Kidney epithelial cell (primary cell): ENCODE measurements at regions not wholly inside any gene's neighbourhood (a gene's known extent, or its start where the extent isn't known, plus 50 kb on each side); places are given as distances from the start of the nearest gene placed in this dataset.

Experiments
- DNase-seq: peaks from one replicate; pipeline ENCODE4 v3.0.0-alpha.2; 2010; ENCODE audit warnings: low read depth
- H3K27me3 ChIP-seq: 2 replicates; pipeline ENCODE4 v1.6.0; 2011; ENCODE audit warnings: low read length; ENCODE audit not compliant: control insufficient read depth, insufficient read depth
- H3K36me3 ChIP-seq: 2 replicates; pipeline ENCODE4 v1.5.1; 2011; ENCODE audit warnings: low read length; ENCODE audit not compliant: control insufficient read depth, insufficient read depth
- H3K4me3 ChIP-seq: 2 replicates; pipeline ENCODE4 v1.5.1; 2011; ENCODE audit warnings: low read depth, mild to moderate bottlenecking, control low read depth, low read length
- TF ChIP-seq, protein P1 (sequence below): IDR thresholded peaks from 2 replicates; pipeline ENCODE4 v1.5.1; 2011; ENCODE audit warnings: mild to moderate bottlenecking, moderate library complexity, low read length, control low read depth, inconsistent platforms; ENCODE audit not compliant: insufficient read depth, poor library complexity, severe bottlenecking

DNA sequence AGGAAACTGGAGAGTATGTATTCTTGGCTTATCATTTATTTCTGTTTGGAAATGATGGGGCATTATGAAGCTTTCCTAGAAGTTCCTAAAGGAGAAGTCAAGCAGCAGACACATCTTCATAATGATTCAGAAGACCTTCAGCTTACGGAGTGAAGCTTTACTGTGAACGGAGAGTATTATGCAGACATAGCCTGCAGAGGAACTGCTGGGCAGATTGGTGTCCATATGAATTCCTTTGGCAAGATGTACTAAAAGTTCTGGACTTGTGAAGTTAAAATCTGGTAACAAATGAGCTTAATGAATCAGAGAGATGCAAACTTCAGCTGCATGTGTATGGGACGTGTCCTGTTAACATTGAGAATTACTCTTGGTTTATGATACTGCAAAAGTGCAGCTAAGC, 60.1 kb downstream of the NABP1 start:
- no peak overlapping the region for H3K4me3 ChIP-seq
- TF ChIP-seq, protein P1, sequence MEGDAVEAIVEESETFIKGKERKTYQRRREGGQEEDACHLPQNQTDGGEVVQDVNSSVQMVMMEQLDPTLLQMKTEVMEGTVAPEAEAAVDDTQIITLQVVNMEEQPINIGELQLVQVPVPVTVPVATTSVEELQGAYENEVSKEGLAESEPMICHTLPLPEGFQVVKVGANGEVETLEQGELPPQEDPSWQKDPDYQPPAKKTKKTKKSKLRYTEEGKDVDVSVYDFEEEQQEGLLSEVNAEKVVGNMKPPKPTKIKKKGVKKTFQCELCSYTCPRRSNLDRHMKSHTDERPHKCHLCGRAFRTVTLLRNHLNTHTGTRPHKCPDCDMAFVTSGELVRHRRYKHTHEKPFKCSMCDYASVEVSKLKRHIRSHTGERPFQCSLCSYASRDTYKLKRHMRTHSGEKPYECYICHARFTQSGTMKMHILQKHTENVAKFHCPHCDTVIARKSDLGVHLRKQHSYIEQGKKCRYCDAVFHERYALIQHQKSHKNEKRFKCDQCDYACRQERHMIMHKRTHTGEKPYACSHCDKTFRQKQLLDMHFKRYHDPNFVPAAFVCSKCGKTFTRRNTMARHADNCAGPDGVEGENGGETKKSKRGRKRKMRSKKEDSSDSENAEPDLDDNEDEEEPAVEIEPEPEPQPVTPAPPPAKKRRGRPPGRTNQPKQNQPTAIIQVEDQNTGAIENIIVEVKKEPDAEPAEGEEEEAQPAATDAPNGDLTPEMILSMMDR = no peak
- H3K36me3 ChIP-seq = no peaks in the 10 kb centered on the region
- DNase-seq = no peak
- H3K27me3 ChIP-seq = no peaks in the 10 kb centered on the region

DNA sequence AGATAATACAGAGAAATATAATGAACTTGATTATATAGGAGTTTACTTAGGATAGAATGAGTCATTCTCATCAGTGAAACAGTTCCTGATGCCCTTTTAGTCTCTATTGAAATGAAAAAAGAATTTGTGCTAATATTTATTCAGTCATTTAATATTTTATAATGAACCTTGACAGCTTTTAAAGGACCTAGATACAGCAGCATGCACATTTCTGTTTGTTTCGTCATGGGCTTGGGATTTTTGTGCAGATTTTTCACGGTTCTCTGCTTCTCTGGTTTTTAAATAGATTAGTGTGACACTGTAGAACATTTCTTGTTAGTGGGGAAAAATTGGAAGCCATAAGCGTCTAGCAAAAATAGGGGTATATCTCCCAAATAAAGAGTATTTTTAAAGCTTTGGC, 60.7 kb downstream of the NABP1 start:
- H3K36me3 ChIP-seq = no peaks in the 10 kb centered on the region
- DNase-seq = no peak
- H3K27me3 ChIP-seq = no peaks in the 10 kb centered on the region
- TF ChIP-seq, protein P1 = no peak
- no peak overlapping the region for H3K4me3 ChIP-seq

DNA sequence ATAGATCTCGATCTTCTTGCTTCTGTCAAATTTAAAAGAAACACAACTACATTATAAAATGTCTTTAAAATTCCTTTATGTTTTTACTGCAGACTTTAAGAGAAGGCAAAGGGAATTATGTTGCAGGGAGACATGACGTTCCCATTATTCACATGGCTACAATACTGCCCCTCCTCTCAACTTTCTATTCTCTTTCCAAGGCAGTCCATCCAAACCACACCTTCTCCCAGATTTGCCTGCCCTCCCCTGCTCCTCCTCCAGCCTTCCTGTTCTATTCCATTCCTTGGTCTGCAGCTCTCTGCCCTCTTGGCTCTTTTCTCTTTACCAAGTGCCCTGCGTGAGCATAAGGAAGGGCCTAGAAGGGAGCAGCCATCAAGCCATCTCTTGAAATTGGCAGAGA, 61.3 kb downstream of the NABP1 start:
- Histone ChIP-seq H3K4me3 (no peak overlapping the region), H3K36me3 (no peaks in the 10 kb centered on the region), H3K27me3 (no peaks in the 10 kb centered on the region)
- DNase-seq = no peak
- TF ChIP-seq, protein P1 = no peak

- DNase-seq = no peak
- TF ChIP-seq, protein P1 = no peak
- H3K36me3 ChIP-seq = no peaks in the 10 kb centered on the region
- H3K4me3 ChIP-seq = no peak overlapping the region
- no peaks in the 10 kb centered on the region for H3K27me3 ChIP-seq
Observed at GRCh38 chr2:191740016-191740419, 62.1 kb downstream of the NABP1 start.

GRCh38 chr2:191740759-191741158, 62.8 kb downstream of the NABP1 start:
- no peak for DNase-seq
- H3K4me3 ChIP-seq = no peak overlapping the region

DNA sequence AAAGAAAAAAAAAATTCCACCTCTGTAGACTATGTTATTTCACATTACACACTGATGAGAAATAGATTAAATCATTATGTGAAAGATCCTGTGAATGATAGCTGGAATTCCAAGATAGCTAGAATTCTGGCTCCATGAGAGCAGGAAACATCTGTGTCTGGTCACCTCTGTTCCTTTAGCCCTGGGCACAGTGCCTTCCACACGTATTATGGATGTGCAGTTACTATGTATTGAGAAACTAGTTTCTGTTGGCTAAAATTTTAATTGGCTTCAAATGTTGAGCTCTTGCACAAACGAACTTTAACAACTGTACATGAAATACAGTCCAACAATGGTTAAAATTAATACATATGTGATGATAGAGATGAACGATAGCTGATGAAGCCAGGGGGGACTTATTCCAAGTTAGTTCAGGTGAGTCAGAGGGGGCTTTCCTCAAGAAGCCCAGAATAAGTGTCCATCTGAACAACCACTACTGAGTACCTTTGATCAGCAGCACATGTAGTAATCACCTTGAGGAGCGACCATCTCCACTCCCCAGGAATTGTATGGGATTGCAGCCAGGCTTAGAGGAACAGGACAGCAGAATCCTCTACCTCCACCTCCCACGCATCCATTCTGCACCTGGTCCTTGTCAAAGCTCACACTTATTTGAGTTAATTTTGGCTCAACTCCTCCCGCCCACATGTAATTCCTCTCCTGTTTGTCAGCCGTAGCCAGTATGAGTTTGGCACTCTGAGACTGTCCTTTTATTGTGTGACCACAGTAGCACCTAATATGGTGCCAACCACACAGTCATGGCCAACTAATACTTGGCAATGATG, 68.6 kb downstream of the NABP1 start:
- DNase-seq = no peak
- H3K27me3 ChIP-seq = no peaks in the 10 kb centered on the region
- TF ChIP-seq, protein P1 = no peak

More at GRCh38 chr2:191740759-191741158, 62.8 kb downstream of the NABP1 start:
- Histone ChIP-seq H3K27me3 (no peaks in the 10 kb centered on the region), H3K36me3 (no peaks in the 10 kb centered on the region)
- TF ChIP-seq, protein P1 = no peak

More for the DNA sequence above, 68.6 kb downstream of the NABP1 start:
- no peak overlapping the region for H3K4me3 ChIP-seq
- no peaks in the 10 kb centered on the region for H3K36me3 ChIP-seq
